HepG2 (cell line): ENCODE measurements at regions not wholly inside any gene's neighbourhood (a gene's known extent, or its start where the extent isn't known, plus 50 kb on each side); places are given as distances from the start of the nearest gene placed in this dataset.

ENCODE experiments used
- ATAC-seq: fragments of 200-7000 bp; cut with Tn5 transposase; 3 replicates; pipeline ENCODE4 v1.9.1; 2020; ENCODE audit warnings: mild to moderate bottlenecking, moderate library complexity
- BruUV-seq: library from RNA; stranded (reverse); fragments of 400-500 nt; replicated peaks from 2 replicates; lab custom pipeline; 2021; lab: Mats Ljungman, UMichigan
- CTCF ChIA-PET: fragments of 300-600 bp; formaldehyde crosslinking; extraction: SDS; loops from one replicate; lab custom pipeline; 2021; ENCODE audit warnings: low total read pairs, inconsistent platforms, low intra/inter-chr PET ratio; lab: Yijun Ruan, JAX
- POLR2A ChIA-PET: fragments of 350-600 bp; sonication (Branson Sonifier 250); formaldehyde crosslinking; loops from one replicate; lab custom pipeline; 2020; ENCODE audit warnings: antibody characterized with exemption, inconsistent platforms; lab: Yijun Ruan, JAX
- DNase-seq: peaks from one replicate; pipeline ENCODE4 v3.0.0-alpha.2; 2015; ENCODE audit warnings: low spot score
- FAIRE-seq: peaks from 3 replicates; lab custom pipeline; 2011; peaks lifted over from hg19 to GRCh38; lab: Jason Lieb, UNC
- H2AFZ ChIP-seq: one replicate; pipeline ENCODE4 v1.6.1; 2011; ENCODE audit warnings: low read length, inconsistent platforms
- H3K27ac ChIP-seq: fragments of 300-600 bp; 3 replicates; pipeline ENCODE4 v1.8.0; 2011; ENCODE audit warnings: mixed run types, mild to moderate bottlenecking, mixed read lengths, low read length, inconsistent platforms; ENCODE audit not compliant: insufficient read depth; ENCODE audit errors: extremely low read length
- H3K27me3 ChIP-seq, 2 experiments: fragments of 200-600 bp in 1 of 2; 2 replicates in 1 of 2; 3 replicates in 1 of 2; pipeline versions ENCODE4 v1.6.0 to v1.8.0; 2011; ENCODE audit warnings: low read length in 2 of 2, mild to moderate bottlenecking in 2 of 2, moderate library complexity in 2 of 2, inconsistent platforms in 1 of 2; ENCODE audit not compliant: insufficient read depth in 2 of 2, control insufficient read depth in 1 of 2
- H3K36me3 ChIP-seq, 2 experiments: fragments of 200-600 bp in 1 of 2; replicated peaks in 1 of 2; 2 replicates in 1 of 2; 3 replicates in 1 of 2; pipeline versions ENCODE4 v1.5.1 to v1.8.0; 2011; ENCODE audit warnings: low read length in 2 of 2, inconsistent platforms in 1 of 2; ENCODE audit not compliant: insufficient read depth in 2 of 2, control insufficient read depth in 1 of 2
- H3K4me1 ChIP-seq: 2 replicates; pipeline ENCODE4 v1.5.1; 2012; ENCODE audit warnings: low read length, inconsistent platforms; ENCODE audit not compliant: insufficient read depth
- H3K4me2 ChIP-seq: 2 replicates; pipeline ENCODE4 v1.6.0; 2011; ENCODE audit warnings: low read depth, low read length, inconsistent platforms
- H3K4me3 ChIP-seq, 3 experiments: fragments of 200-600 bp in 1 of 3; sonication (generic), shearing (Covaris generic) in 1 of 3; replicated peaks in 1 of 3; 2 replicates each; pipeline ENCODE4 v1.5.1; 2011 to 2016; ENCODE audit warnings: low read length in 3 of 3, inconsistent platforms in 2 of 3, low read depth in 2 of 3, mild to moderate bottlenecking in 2 of 3, control low read depth in 1 of 3, mixed read lengths in 1 of 3; ENCODE audit not compliant: insufficient read depth in 1 of 3
- H3K79me2 ChIP-seq: one replicate; pipeline ENCODE4 v1.6.1; 2011; ENCODE audit warnings: low read length, inconsistent platforms; ENCODE audit not compliant: insufficient read depth
- H3K9ac ChIP-seq: 2 replicates; pipeline ENCODE4 v1.6.0; 2011; ENCODE audit warnings: mild to moderate bottlenecking, low read depth, low read length, inconsistent platforms; ENCODE audit not compliant: insufficient read depth
- H3K9me3 ChIP-seq: 2 replicates; pipeline ENCODE4 v1.5.1; 2012; ENCODE audit warnings: mild to moderate bottlenecking, low read length
- H4K20me1 ChIP-seq: 2 replicates; pipeline ENCODE4 v1.6.0; 2011; ENCODE audit warnings: inconsistent platforms, mild to moderate bottlenecking, low read length, moderate library complexity; ENCODE audit not compliant: insufficient read depth
- AGO1 ChIP-seq: fragments of 200-400 bp; formaldehyde crosslinking; IDR thresholded peaks from 2 replicates; pipeline ENCODE4 v1.6.1; 2017; ENCODE audit warnings: mild to moderate bottlenecking, low read depth, low read length, moderate library complexity; ENCODE audit not compliant: poor library complexity, severe bottlenecking
- ATF7 ChIP-seq, 2 experiments: fragments of 450-650 bp in 1 of 2; sonication (generic) in 1 of 2; formaldehyde crosslinking in 1 of 2; IDR thresholded peaks; 2 replicates each; pipeline versions ENCODE4 v1.4.0 to v1.6.1; 2016 to 2020; ENCODE audit warnings: antibody characterized with exemption in 1 of 2, mild to moderate bottlenecking in 1 of 2, missing genetic modification reagents in 1 of 2
- CREB1 ChIP-seq, 2 experiments: fragments of 450-650 bp in 1 of 2; IDR thresholded peaks; 2 replicates each; pipeline ENCODE4 v1.6.1; 2016 to 2017; ENCODE audit warnings: control low read depth in 1 of 2, mild to moderate bottlenecking in 1 of 2, missing compliant biosample characterization in 1 of 2, missing genetic modification characterization in 1 of 2
- NCOR1 ChIP-seq: fragments of 200-600 bp; sonication (generic); IDR thresholded peaks from 2 replicates; pipeline ENCODE4 v1.7.0; 2017; ENCODE audit warnings: antibody characterized with exemption, low read length, borderline replicate concordance
- SRSF4 ChIP-seq: fragments of 200-400 bp; formaldehyde crosslinking; IDR thresholded peaks from one replicate; pipeline ENCODE4 v1.6.1; 2018; ENCODE audit warnings: mild to moderate bottlenecking, low read depth, low read length, moderate library complexity; ENCODE audit not compliant: poor library complexity, severe bottlenecking
- ZNF747 ChIP-seq: sonication (generic); formaldehyde crosslinking; IDR thresholded peaks from 2 replicates; pipeline ENCODE4 v1.8.1; 2023; ENCODE audit warnings: missing genetic modification reagents, mild to moderate bottlenecking, borderline replicate concordance
- WGBS: methylation state at CpG from one replicate; pipeline ENCODE4 v1.1.6; 2017; ENCODE audit warnings: low lambda C conversion rate; 5-methylcytosine and 5-hydroxymethylcytosine counted together
- in situ Hi-C: cut with HindIII; loops from 2 replicates; pipeline ENCODE4 v1.10.0; 2017; ENCODE audit warnings: low pct_unique_long_range_greater_than_20kb; ENCODE audit not compliant: extremely low pct_ligation_motif_present
- intact Hi-C: fragments of 100-400 bp; cut with micrococcal nuclease; formaldehyde crosslinking; loops from one replicate; pipeline ENCODE4 v1.10.0; 2022; ENCODE audit not compliant: unreplicated experiment
- TF ChIP-seq, protein P1 (sequence below): IDR thresholded peaks from 2 replicates; pipeline ENCODE4 v1.6.1; 2016; ENCODE audit warnings: missing biosample characterization, missing genetic modification reagents, low read depth

DNA sequence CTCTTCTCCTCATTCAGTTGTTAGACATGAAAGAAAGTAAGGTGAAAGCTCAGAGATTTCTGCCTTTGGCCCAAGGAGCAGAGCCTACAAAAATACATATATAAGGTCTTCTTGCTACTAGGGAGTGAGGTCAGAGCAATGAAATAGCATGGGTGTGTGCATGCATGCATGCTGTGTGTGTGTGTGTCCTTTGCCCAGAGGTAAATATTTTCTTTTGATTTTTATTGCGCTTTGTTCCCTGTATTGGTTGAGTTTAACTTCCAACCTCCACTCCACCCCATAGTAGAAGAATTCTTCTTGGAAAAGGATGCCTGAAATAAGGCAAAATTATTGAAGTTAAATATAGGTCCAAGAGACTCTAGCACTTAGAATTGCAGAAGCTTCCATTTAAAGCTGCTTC, 248.0 kb upstream of the PTGER4 start:
- in situ Hi-C loops (no loop called here), intact Hi-C loops (no loop called here)
- Histone ChIP-seq H3K36me3 (no peaks in the 10 kb centered on the region), H2AFZ (no peak overlapping the region), H4K20me1 (no peaks in the 10 kb centered on the region), H3K4me2 (no peak overlapping the region), H3K4me3 (no peak overlapping the region), H3K27me3 (no peaks in the 10 kb centered on the region), H3K9me3 (no peaks in the 10 kb centered on the region), H3K9ac (no peak overlapping the region), H3K79me2 (no peaks in the 10 kb centered on the region), H3K27ac (no peak overlapping the region), H3K4me1 (no peaks in the 10 kb centered on the region)
- ChIA-PET CTCF (no interaction called here), POLR2A (no interaction called here)
- ATAC-seq, result no peak
- 0% methylated on average over 1 of the region's 1 CpG for WGBS
- no peak for FAIRE-seq
- no peak for DNase-seq
- TF ChIP-seq SRSF4, result no peak
- no peak for TF ChIP-seq AGO1
- TF ChIP-seq, protein P1, sequence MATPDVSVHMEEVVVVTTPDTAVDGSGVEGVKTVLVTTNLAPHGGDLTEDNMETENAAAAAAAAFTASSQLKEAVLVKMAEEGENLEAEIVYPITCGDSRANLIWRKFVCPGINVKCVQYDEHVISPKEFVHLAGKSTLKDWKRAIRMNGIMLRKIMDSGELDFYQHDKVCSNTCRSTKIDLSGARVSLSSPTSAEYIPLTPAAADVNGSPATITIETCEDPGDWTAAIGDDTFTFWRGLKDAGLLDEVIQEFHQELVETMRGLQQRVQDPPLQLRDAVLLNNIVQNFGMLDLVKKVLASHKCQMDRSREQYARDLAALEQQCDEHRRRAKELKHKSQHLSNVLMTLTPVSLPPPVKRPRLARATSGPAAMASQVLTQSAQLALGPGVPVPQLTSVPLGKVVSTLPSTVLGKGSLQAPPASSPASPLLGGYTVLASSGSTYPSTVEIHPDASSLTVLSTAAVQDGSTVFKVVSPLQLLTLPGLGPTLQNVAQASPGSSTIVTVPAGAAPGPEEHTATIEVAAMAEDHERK (CRISPR knock-in tag), result no peak
- no peak for TF ChIP-seq ZNF747
- TF ChIP-seq, all 625 proteins: peak for 0
- no TSS peak for BruUV-seq

DNA sequence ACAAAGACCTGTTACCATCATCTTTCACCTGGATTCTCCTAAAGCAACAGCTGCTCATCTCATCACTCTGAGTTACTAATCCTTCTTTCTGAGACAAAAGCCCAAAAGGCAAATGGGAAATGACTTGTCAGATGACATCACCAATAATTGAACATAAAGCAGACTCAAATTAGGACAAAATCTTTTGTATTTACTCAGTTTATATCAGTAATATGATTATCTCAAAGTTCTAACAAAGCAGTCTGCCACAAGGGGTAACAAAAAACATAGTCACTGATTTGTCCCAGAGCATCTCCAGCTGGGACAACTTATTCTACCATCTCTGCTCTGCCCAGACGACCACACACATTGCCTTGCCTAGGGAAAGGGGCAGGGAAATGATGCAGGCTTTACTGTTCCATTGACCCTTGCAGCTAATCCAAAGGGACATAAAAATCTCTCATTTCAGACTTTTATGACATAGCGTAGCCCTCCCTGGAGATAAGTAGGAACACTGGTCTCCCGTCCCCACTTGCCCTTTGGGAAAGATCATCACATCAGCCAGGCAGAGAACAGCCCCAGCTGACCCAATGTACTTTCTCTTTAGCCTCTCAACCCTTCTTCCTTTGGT, 249.5 kb upstream of the PTGER4 start:
- no peak overlapping the region for H3K4me3 ChIP-seq
- CTCF ChIA-PET, result no interaction called here
- peak; percentile 67 for TF ChIP-seq CREB1 (IDR thresholded peaks at IDR 0.05)
- no peak for TF ChIP-seq CREB1 (CRISPR knock-in tag; IDR thresholded peaks at IDR 0.05)
- TF ChIP-seq ATF7 (IDR thresholded peaks at IDR 0.05), result peak; percentile 72
- TF ChIP-seq ATF7 (CRISPR knock-in tag; IDR thresholded peaks at IDR 0.05), result no peak
- TF ChIP-seq NCOR1, result no peak
- H3K9me3 ChIP-seq, result no peaks in the 10 kb centered on the region; the same call in 1 of the 2 replicates
- H3K4me2 ChIP-seq, result no peak overlapping the region
- POLR2A ChIA-PET, result no interaction called here
- H3K27me3 ChIP-seq, result no peaks in the 10 kb centered on the region
- H3K36me3 ChIP-seq, result no peaks in the 10 kb centered on the region
- no peaks in the 10 kb centered on the region for H3K79me2 ChIP-seq
- BruUV-seq, result no TSS peak
- WGBS, result 21% methylated on average over 3 of the region's 3 CpGs
- H3K27ac ChIP-seq, result no peak overlapping the region
- in situ Hi-C loops, result no loop called here
- FAIRE-seq (no peak), DNase-seq (no peak), ATAC-seq (no peak)
- no peak overlapping the region for H2AFZ ChIP-seq
- H3K4me1 ChIP-seq, result no peaks in the 10 kb centered on the region
- intact Hi-C loops, result no loop called here
- H4K20me1 ChIP-seq, result no peaks in the 10 kb centered on the region
- no peak overlapping the region for H3K9ac ChIP-seq
